ENCODE measurements at regions not wholly inside any gene's neighbourhood (a gene's known extent, or its start where the extent isn't known, plus 50 kb on each side); places are given as distances from the start of the nearest gene placed in this dataset.

GRCh38 chr10:130802301-130802700 lies 509.2 kb downstream of the TCERG1L start:
- Histone ChIP-seq H3K4me3 (no peak overlapping the region), H3K27ac (no peak overlapping the region), H3K27me3 (no peaks in the 10 kb centered on the region), H3K36me3 (no peaks in the 10 kb centered on the region), H3K4me1 (no peaks in the 10 kb centered on the region), H3K9me3 (no peaks in the 10 kb centered on the region)
- DNase-seq (peak in 1 of 3 donors; percentile 18), ATAC-seq (no peak)
- WGBS (ENCODE audit: insufficient coverage, low coverage, low lambda C conversion rate, missing lambda C conversion rate) = 77% methylated on average over 11 of the region's 11 CpGs
- no peak for TF ChIP-seq POLR2A (IDR thresholded peaks at IDR 0.05)
- no peak for TF ChIP-seq CTCF (IDR thresholded peaks at IDR 0.05)
- intact Hi-C loops (cut with DNase I) = no loop called here

- Histone ChIP-seq H3K27me3 (no peaks in the 10 kb centered on the region), H3K27ac (no peak overlapping the region), H3K9me3 (no peaks in the 10 kb centered on the region), H3K4me1 (no peaks in the 10 kb centered on the region), H3K36me3 (no peaks in the 10 kb centered on the region), H3K4me3 (no peak overlapping the region)
- ATAC-seq (no peak), DNase-seq (peak in 1 of 3 donors; percentile 16)
- intact Hi-C loops (cut with DNase I) = no loop called here
- 74% methylated on average over 6 of the region's 8 CpGs for WGBS (ENCODE audit: insufficient coverage, low coverage, low lambda C conversion rate, missing lambda C conversion rate)
- TF ChIP-seq POLR2A (IDR thresholded peaks at IDR 0.05) (no peak), CTCF (IDR thresholded peaks at IDR 0.05) (no peak)
Measured at GRCh38 chr10:130804281-130804680, 507.2 kb downstream of the TCERG1L start.

DNA sequence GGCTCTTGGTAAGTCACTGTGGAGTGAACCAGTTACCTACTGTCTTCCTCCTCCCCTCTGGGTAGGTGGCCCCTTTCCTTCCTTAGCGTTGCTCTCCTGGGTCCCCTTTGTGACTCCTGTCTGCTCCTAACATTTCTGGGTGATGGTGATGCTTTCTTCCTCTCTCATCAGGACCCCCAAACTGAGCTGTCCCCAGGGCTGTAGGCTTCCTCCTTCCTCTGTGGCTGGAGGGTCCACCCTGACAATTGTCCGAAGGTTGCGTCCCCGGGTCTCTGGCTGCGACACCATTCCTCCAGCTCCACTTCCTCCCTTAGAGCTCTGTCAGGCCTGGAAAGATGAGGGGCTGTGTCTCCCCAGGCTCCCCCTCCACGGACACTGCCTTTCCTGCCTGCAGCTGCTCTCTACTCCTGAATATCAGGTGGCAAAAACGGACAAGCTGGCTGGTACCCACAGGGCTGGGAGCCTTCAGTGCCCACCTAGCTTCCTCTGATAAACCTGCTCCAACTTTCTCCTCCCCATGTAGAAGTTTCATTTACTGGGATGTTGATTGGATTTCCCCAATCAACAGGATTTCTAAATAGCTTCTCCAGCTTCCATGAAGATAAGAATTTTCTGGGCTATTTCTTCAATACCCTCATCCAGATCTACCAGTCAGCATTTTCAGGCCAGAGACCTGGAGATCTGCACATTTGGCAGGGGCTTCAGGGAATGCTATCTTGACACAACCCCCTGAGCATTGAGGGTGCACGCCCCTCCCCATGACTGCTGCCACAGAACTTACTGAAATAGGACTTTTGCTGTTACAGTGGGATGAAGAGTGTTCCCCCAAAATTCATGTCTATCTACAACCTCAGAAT lies 506.5 kb downstream of the TCERG1L start:
- TF ChIP-seq CTCF (IDR thresholded peaks at IDR 0.05) = no peak
- TF ChIP-seq POLR2A (IDR thresholded peaks at IDR 0.05) = no peak
- DNase-seq (no peak), ATAC-seq (no peak)
- H3K36me3 ChIP-seq = no peaks in the 10 kb centered on the region
- H3K27me3 ChIP-seq = no peaks in the 10 kb centered on the region
- no peak overlapping the region for H3K4me3 ChIP-seq
- WGBS (ENCODE audit: insufficient coverage, low coverage, low lambda C conversion rate, missing lambda C conversion rate) = 65% methylated on average over 8 of the region's 8 CpGs
- H3K27ac ChIP-seq = no peak overlapping the region
- H3K4me1 ChIP-seq = no peaks in the 10 kb centered on the region
- H3K9me3 ChIP-seq = no peaks in the 10 kb centered on the region
- intact Hi-C loops (cut with DNase I) = no loop called here

GRCh38 chr10:130805635-130806030 lies 505.9 kb downstream of the TCERG1L start:
- no peaks in the 10 kb centered on the region for H3K27me3 ChIP-seq
- no peaks in the 10 kb centered on the region for H3K9me3 ChIP-seq
- H3K4me3 ChIP-seq = no peak overlapping the region
- intact Hi-C loops (cut with DNase I) = no loop called here
- WGBS (ENCODE audit: insufficient coverage, low coverage, low lambda C conversion rate, missing lambda C conversion rate) = 44% methylated on average over 3 of the region's 8 CpGs
- no peak overlapping the region for H3K27ac ChIP-seq
- TF ChIP-seq CTCF (IDR thresholded peaks at IDR 0.05) (no peak), POLR2A (IDR thresholded peaks at IDR 0.05) (no peak)
- DNase-seq = no peak
- ATAC-seq = no peak
- no peaks in the 10 kb centered on the region for H3K4me1 ChIP-seq
- H3K36me3 ChIP-seq = no peaks in the 10 kb centered on the region

Data from right lobe of liver (tissue), 6 donors.